Neural cell (in vitro differentiated cells): ENCODE measurements at regions not wholly inside any gene's neighbourhood (a gene's known extent, or its start where the extent isn't known, plus 50 kb on each side); places are given as distances from the start of the nearest gene placed in this dataset.

Source experiments
- H2AFZ ChIP-seq: fragments of 200-600, 300-800 bp; sonication (generic), shearing (Covaris generic); 2 replicates; pipeline ENCODE4 v1.6.0; 2014; ENCODE audit warnings: low read depth, mild to moderate bottlenecking, antibody characterized with exemption, low read length, moderate library complexity
- H3F3A ChIP-seq: fragments of 200-600 bp; shearing (Covaris generic); 2 replicates; pipeline ENCODE4 v1.6.1; 2016; ENCODE audit warnings: mild to moderate bottlenecking, moderate library complexity, mixed read lengths, antibody characterized with exemption, low read length; ENCODE audit not compliant: insufficient read depth, poor library complexity, severe bottlenecking
- H3K27ac ChIP-seq: fragments of 200-600, 300-800 bp; sonication (generic), shearing (Covaris generic); 2 replicates; pipeline ENCODE4 v1.5.1; 2014; ENCODE audit warnings: mild to moderate bottlenecking, low read length, moderate library complexity
- H3K27me3 ChIP-seq: fragments of 300-800, 200-600 bp; sonication (generic), shearing (Covaris generic); 2 replicates; pipeline ENCODE4 v1.6.0; 2014; ENCODE audit warnings: mild to moderate bottlenecking, low read depth, low read length, moderate library complexity; ENCODE audit not compliant: insufficient read depth
- H3K36me3 ChIP-seq: fragments of 300-800, 200-600 bp; sonication (generic), shearing (Covaris generic); 2 replicates; pipeline ENCODE4 v1.5.1; 2014; ENCODE audit warnings: mild to moderate bottlenecking, antibody characterized with exemption, low read length, moderate library complexity; ENCODE audit not compliant: insufficient read depth
- H3K4me2 ChIP-seq: fragments of 300-800, 200-600 bp; sonication (generic), shearing (Covaris generic); 2 replicates; pipeline ENCODE4 v1.6.0; 2014; ENCODE audit warnings: mild to moderate bottlenecking, low read length
- H3K4me3 ChIP-seq: fragments of 300-800, 200-600 bp; sonication (generic), shearing (Covaris generic); 2 replicates; pipeline ENCODE4 v1.5.1; 2014; ENCODE audit warnings: mild to moderate bottlenecking, low read length, moderate library complexity
- H3K79me2 ChIP-seq: fragments of 200-600 bp; shearing (Covaris generic); replicated peaks from 2 replicates; pipeline ENCODE4 v1.6.0; 2014; ENCODE audit warnings: mild to moderate bottlenecking, low read length, moderate library complexity; ENCODE audit not compliant: insufficient read depth
- H3K9ac ChIP-seq: fragments of 300-800, 200-600 bp; sonication (generic), shearing (Covaris generic); 2 replicates; pipeline ENCODE4 v1.6.1; 2016; ENCODE audit warnings: mild to moderate bottlenecking, low read length, mixed read lengths
- H3K9me2 ChIP-seq: fragments of 200-600 bp; shearing (Covaris generic); 2 replicates; pipeline ENCODE4 v1.6.1; 2016; ENCODE audit warnings: mild to moderate bottlenecking, low read length, mixed read lengths; ENCODE audit not compliant: insufficient read depth
- H3K9me3 ChIP-seq: fragments of 200-600, 300-800 bp; sonication (generic), shearing (Covaris generic); 2 replicates; pipeline ENCODE4 v1.6.1; 2016; ENCODE audit warnings: mild to moderate bottlenecking, mixed run types, low read length, moderate library complexity, mixed read lengths
- H4K20me1 ChIP-seq: fragments of 200-600 bp; shearing (Covaris generic); 2 replicates; pipeline ENCODE4 v1.6.1; 2016; ENCODE audit warnings: mild to moderate bottlenecking, mixed run types; ENCODE audit not compliant: insufficient read depth
- EP300 ChIP-seq: fragments of 450-650 bp; conservative IDR thresholded peaks from 2 replicates; pipeline ENCODE4 v1.6.1; 2014; ENCODE audit warnings: antibody characterized with exemption, mild to moderate bottlenecking, moderate library complexity; ENCODE audit not compliant: poor library complexity, severe bottlenecking
- EZH2 ChIP-seq: fragments of 200-600, 300-800 bp; shearing (Covaris generic), sonication (generic); IDR thresholded peaks from 2 replicates; pipeline ENCODE4 v1.6.1; 2014; ENCODE audit warnings: antibody characterized with exemption, low read length, borderline replicate concordance, mild to moderate bottlenecking; ENCODE audit not compliant: insufficient read depth, poor library complexity, severe bottlenecking
- MXI1 ChIP-seq: fragments of 450-650 bp; conservative IDR thresholded peaks from 2 replicates; pipeline ENCODE4 v1.6.1; 2014; ENCODE audit warnings: antibody characterized with exemption, mild to moderate bottlenecking; ENCODE audit not compliant: poor library complexity, severe bottlenecking
- POLR2AphosphoS5 ChIP-seq: IDR thresholded peaks from 2 replicates; pipeline ENCODE4 v1.6.1; 2012
- RAD21 ChIP-seq: fragments of 450-650 bp; conservative IDR thresholded peaks from 2 replicates; pipeline ENCODE4 v1.6.1; 2014; ENCODE audit warnings: antibody characterized with exemption, mild to moderate bottlenecking, moderate library complexity
- SMC3 ChIP-seq: fragments of 450-650 bp; conservative IDR thresholded peaks from 2 replicates; pipeline ENCODE4 v1.6.1; 2014; ENCODE audit warnings: antibody characterized with exemption, mild to moderate bottlenecking, moderate library complexity; ENCODE audit not compliant: poor library complexity
- TAF1 ChIP-seq: IDR thresholded peaks from 2 replicates; pipeline ENCODE4 v1.6.1; 2012; ENCODE audit warnings: low read depth
- TF ChIP-seq, protein P1 (sequence below): IDR thresholded peaks from 2 replicates; pipeline ENCODE4 v1.6.1; 2012; ENCODE audit warnings: borderline replicate concordance
- TF ChIP-seq, protein P2 (sequence below): fragments of 450-650 bp; IDR thresholded peaks from 2 replicates; pipeline ENCODE4 v1.5.1; 2014; ENCODE audit warnings: antibody characterized with exemption, mild to moderate bottlenecking, moderate library complexity; ENCODE audit not compliant: poor library complexity, severe bottlenecking

DNA sequence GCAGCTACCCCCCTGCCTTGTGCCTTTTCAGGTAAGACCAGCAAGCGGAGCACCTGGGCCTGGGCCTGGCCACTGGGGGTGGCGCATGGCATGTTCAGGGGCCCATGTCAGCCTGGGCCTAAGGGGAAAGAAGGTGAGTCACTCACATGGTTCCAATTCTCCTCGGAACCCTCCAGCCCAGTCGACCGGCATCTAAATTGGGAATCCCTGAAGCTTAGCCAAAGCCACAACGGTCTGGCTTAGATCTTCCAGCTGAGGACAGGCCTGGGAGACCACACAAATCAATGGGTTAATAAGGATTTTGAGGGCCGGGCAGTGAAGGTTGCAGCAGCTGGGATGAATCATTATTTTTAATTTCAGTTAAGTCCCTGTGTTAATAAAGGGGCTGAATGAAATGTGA is 145.1 kb upstream of the SMYD2 start:
- Histone ChIP-seq H3K9me2 (no peaks in the 10 kb centered on the region), H3K79me2 (no peaks in the 10 kb centered on the region), H3K4me3 (no peak overlapping the region), H2AFZ (no peak overlapping the region), H3F3A (no peaks in the 10 kb centered on the region), H3K36me3 (no peaks in the 10 kb centered on the region), H3K9ac (no peak overlapping the region), H3K4me2 (no peak overlapping the region), H4K20me1 (no peaks in the 10 kb centered on the region), H3K27ac (no peak overlapping the region), H3K27me3 (no peaks in the 10 kb centered on the region), H3K9me3 (no peaks in the 10 kb centered on the region)
- TF ChIP-seq EZH2 (no peak), TAF1 (no peak), SMC3 (no peak), POLR2AphosphoS5 (no peak), EP300 (no peak), MXI1 (no peak), RAD21 (no peak)
- TF ChIP-seq, protein P1, sequence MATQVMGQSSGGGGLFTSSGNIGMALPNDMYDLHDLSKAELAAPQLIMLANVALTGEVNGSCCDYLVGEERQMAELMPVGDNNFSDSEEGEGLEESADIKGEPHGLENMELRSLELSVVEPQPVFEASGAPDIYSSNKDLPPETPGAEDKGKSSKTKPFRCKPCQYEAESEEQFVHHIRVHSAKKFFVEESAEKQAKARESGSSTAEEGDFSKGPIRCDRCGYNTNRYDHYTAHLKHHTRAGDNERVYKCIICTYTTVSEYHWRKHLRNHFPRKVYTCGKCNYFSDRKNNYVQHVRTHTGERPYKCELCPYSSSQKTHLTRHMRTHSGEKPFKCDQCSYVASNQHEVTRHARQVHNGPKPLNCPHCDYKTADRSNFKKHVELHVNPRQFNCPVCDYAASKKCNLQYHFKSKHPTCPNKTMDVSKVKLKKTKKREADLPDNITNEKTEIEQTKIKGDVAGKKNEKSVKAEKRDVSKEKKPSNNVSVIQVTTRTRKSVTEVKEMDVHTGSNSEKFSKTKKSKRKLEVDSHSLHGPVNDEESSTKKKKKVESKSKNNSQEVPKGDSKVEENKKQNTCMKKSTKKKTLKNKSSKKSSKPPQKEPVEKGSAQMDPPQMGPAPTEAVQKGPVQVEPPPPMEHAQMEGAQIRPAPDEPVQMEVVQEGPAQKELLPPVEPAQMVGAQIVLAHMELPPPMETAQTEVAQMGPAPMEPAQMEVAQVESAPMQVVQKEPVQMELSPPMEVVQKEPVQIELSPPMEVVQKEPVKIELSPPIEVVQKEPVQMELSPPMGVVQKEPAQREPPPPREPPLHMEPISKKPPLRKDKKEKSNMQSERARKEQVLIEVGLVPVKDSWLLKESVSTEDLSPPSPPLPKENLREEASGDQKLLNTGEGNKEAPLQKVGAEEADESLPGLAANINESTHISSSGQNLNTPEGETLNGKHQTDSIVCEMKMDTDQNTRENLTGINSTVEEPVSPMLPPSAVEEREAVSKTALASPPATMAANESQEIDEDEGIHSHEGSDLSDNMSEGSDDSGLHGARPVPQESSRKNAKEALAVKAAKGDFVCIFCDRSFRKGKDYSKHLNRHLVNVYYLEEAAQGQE = no peak
- TF ChIP-seq, protein P2, sequence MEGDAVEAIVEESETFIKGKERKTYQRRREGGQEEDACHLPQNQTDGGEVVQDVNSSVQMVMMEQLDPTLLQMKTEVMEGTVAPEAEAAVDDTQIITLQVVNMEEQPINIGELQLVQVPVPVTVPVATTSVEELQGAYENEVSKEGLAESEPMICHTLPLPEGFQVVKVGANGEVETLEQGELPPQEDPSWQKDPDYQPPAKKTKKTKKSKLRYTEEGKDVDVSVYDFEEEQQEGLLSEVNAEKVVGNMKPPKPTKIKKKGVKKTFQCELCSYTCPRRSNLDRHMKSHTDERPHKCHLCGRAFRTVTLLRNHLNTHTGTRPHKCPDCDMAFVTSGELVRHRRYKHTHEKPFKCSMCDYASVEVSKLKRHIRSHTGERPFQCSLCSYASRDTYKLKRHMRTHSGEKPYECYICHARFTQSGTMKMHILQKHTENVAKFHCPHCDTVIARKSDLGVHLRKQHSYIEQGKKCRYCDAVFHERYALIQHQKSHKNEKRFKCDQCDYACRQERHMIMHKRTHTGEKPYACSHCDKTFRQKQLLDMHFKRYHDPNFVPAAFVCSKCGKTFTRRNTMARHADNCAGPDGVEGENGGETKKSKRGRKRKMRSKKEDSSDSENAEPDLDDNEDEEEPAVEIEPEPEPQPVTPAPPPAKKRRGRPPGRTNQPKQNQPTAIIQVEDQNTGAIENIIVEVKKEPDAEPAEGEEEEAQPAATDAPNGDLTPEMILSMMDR = no peak

- no peaks in the 10 kb centered on the region for H4K20me1 ChIP-seq
- H3K4me3 ChIP-seq = no peak overlapping the region
- H3K36me3 ChIP-seq = no peaks in the 10 kb centered on the region
- H2AFZ ChIP-seq = no peak overlapping the region
- H3K9me2 ChIP-seq = no peaks in the 10 kb centered on the region
- no peak overlapping the region for H3K4me2 ChIP-seq
- H3F3A ChIP-seq = no peaks in the 10 kb centered on the region
- no peaks in the 10 kb centered on the region for H3K9me3 ChIP-seq
- H3K9ac ChIP-seq = no peak overlapping the region
- H3K27me3 ChIP-seq = no peaks in the 10 kb centered on the region
- no peak for TF ChIP-seq RAD21
- TF ChIP-seq MXI1 = no peak
- TF ChIP-seq, protein P1 = no peak
- TF ChIP-seq SMC3 = no peak
- TF ChIP-seq TAF1 = no peak
- no peak for TF ChIP-seq EZH2
- TF ChIP-seq, protein P2 = no peak
- TF ChIP-seq EP300 = no peak
- no peak for TF ChIP-seq POLR2AphosphoS5
- H3K79me2 ChIP-seq = no peaks in the 10 kb centered on the region
- no peak overlapping the region for H3K27ac ChIP-seq
Measured at GRCh38 chr1:214136324-214136919, 144.5 kb upstream of the SMYD2 start.
